Mucosa of descending colon (tissue), 3 donors: ENCODE measurements at regions not wholly inside any gene's neighbourhood (a gene's known extent, or its start where the extent isn't known, plus 50 kb on each side); places are given as distances from the start of the nearest gene placed in this dataset.
A peak's percentile ranks its signal among the peaks of the same experiment; 100 is the strongest.

ENCODE experiments used
- ATAC-seq: fragments of 200-7000 bp; cut with Tn5 transposase; one replicate; pipeline ENCODE4 v1.9.1; 2020; ENCODE audit warnings: mild to moderate bottlenecking, moderate library complexity
- DNase-seq, 3 donors: peaks; one replicate each; pipeline ENCODE4 v3.0.0-alpha.2; 2020
- H3K36me3 ChIP-seq: fragments of 200-600 bp; one replicate; pipeline ENCODE4 v1.8.0; 2021; ENCODE audit warnings: low read depth, mild to moderate bottlenecking
- H3K4me1 ChIP-seq: fragments of 200-600 bp; one replicate; pipeline ENCODE4 v1.8.0; 2021; ENCODE audit warnings: low read depth, mild to moderate bottlenecking
- H3K4me3 ChIP-seq: fragments of 200-600 bp; one replicate; pipeline ENCODE4 v1.8.0; 2021; ENCODE audit warnings: mild to moderate bottlenecking
- H3K9me3 ChIP-seq: fragments of 200-600 bp; one replicate; pipeline ENCODE4 v1.8.0; 2021; ENCODE audit warnings: mild to moderate bottlenecking
- intact Hi-C, 2 donors: fragments of 100-400 bp; cut with DNase I in 1 of 2; cut with micrococcal nuclease in 1 of 2; formaldehyde crosslinking; loops; one replicate each; pipeline versions ENCODE4 v1.11.0 to v1.11.1; 2022; cut with DNase I, micrococcal nuclease
- TF ChIP-seq, protein P1 (sequence below): fragments of 200-600 bp; IDR thresholded peaks from one replicate; pipeline ENCODE4 v1.8.0; 2022; ENCODE audit warnings: antibody characterized with exemption, mild to moderate bottlenecking
- donor health status: DM: no; HTN: no; CAD: no; lungs with moderate emphysema.
- donor health status: DM: no; HTN: no; CAD: no.
- donor health status: DM: no; HTN: yes; CAD: no.

DNA sequence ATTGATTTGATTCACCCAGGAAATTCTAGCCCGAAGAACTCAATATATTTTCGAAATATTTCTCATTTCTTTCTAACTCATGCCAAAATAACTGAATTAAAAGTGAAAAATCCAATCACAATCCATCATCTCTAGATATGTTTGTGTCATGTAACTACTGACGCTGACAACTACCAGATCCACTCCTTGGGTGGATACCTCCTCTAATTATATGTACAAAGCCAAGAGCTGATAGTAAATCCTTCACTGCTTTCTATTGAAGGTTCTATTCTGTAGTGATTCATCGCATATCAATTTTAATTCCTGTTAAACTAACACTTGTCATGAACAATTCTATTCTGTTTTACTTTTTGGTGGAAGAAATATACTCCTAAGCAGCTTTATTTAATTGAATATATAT, 1056.6 kb upstream of the NXPH2 start:
- ATAC-seq (no peak), DNase-seq (no peak)
- Histone ChIP-seq H3K4me1 (no peaks in the 10 kb centered on the region), H3K36me3 (no peaks in the 10 kb centered on the region), H3K9me3 (no peaks in the 10 kb centered on the region), H3K4me3 (no peak overlapping the region)
- TF ChIP-seq, protein P1, sequence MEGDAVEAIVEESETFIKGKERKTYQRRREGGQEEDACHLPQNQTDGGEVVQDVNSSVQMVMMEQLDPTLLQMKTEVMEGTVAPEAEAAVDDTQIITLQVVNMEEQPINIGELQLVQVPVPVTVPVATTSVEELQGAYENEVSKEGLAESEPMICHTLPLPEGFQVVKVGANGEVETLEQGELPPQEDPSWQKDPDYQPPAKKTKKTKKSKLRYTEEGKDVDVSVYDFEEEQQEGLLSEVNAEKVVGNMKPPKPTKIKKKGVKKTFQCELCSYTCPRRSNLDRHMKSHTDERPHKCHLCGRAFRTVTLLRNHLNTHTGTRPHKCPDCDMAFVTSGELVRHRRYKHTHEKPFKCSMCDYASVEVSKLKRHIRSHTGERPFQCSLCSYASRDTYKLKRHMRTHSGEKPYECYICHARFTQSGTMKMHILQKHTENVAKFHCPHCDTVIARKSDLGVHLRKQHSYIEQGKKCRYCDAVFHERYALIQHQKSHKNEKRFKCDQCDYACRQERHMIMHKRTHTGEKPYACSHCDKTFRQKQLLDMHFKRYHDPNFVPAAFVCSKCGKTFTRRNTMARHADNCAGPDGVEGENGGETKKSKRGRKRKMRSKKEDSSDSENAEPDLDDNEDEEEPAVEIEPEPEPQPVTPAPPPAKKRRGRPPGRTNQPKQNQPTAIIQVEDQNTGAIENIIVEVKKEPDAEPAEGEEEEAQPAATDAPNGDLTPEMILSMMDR: no peak
- intact Hi-C loops: no loop called here

DNA sequence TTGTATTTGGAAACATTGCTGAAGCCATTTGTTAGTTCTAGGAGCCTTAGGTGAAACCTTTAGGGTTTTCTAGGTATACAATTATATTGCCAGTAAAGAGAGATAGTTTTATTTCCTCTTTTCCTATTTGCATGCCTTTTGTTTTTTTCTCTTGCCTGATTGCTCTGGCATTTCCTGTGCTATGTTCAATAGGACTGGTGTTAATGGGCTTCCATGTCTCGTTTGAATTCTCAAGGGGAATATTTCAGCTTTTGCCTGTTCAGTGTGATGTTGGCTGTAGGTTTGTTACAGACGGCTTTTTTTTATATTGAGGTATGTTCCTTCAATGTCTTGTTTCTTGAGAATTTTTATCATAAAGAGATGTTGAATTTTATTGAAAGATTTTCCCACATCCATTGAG, 1054.9 kb upstream of the NXPH2 start:
- Histone ChIP-seq H3K36me3 (no peaks in the 10 kb centered on the region), H3K4me1 (no peaks in the 10 kb centered on the region), H3K9me3 (no peaks in the 10 kb centered on the region), H3K4me3 (no peak overlapping the region)
- no peak for ATAC-seq
- intact Hi-C loops: no loop called here
- no peak for DNase-seq
- TF ChIP-seq, protein P1: no peak

DNA sequence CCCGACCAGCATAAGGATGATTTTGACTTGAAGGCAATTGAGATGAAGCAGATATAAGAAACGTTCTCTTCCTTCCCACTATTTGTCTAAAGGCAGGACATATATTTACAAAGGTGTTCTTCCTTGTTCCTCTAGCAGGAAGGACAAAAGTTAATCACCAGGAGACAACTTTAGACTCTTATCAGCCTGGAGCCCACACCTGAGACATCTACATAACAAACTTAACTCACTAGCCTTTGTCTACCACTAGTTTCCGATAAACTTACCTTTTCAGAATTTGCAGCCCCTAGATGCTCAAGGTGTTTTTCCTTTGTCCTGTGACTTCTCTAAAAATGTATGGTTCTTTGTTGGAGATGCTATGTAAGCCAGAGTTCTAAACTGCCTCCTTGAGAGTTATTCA, 1047.8 kb upstream of the NXPH2 start:
- Histone ChIP-seq H3K9me3 (no peaks in the 10 kb centered on the region), H3K4me1 (no peaks in the 10 kb centered on the region), H3K4me3 (no peak overlapping the region), H3K36me3 (no peaks in the 10 kb centered on the region)
- TF ChIP-seq, protein P1: no peak
- intact Hi-C loops: no loop called here
- DNase-seq: no peak
- peak; percentile 18 for ATAC-seq

DNA sequence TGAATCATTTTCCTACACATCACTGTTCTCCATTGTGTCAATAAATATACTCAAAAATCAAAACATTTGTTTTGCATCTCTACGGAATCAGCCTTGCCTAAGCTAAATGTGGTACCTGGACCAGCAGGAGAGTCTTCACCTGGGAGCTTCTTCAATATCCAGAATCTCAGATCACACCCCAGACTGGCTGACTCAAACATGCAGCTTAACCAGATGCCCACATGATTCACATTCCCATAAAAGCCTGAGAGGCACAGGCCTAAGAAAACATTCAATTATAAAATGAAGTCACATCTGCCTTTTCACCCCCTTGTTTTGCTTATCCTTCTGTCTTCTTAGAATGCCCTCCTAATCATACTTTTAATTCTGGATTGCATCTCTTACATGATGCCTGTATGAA, 1045.5 kb upstream of the NXPH2 start:
- H3K4me3 ChIP-seq: no peak overlapping the region
- H3K9me3 ChIP-seq: no peaks in the 10 kb centered on the region
- DNase-seq (no peak), ATAC-seq (no peak)
- TF ChIP-seq, protein P1: no peak
- intact Hi-C loops: no loop called here
- no peaks in the 10 kb centered on the region for H3K36me3 ChIP-seq
- no peaks in the 10 kb centered on the region for H3K4me1 ChIP-seq

DNA sequence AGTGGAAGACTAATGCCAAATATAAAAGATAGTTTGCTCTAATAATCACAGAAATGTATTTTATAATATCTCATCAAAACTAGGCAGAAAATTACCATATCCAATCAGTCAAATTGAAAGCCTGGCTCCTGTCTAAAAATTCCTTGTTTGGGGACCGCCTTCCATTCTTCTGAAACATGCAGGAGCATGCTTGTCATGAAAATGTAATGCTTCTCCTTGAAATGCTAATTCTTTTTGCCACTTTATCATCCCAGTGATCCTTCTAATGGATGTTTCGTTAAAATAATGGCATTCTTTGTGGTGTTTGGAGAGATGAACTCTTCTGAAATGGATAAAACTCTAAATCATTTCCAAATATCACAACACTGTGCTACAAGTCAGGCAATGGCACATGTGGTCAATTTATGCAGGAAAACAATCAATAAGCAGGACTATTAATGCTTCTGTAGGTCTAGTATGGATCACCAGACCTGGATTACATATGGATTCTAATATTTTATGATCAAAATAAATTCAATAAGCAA, 1039.1 kb upstream of the NXPH2 start:
- no peaks in the 10 kb centered on the region for H3K4me1 ChIP-seq
- no peaks in the 10 kb centered on the region for H3K9me3 ChIP-seq
- no peaks in the 10 kb centered on the region for H3K36me3 ChIP-seq
- no peak for ATAC-seq
- TF ChIP-seq, protein P1: no peak
- DNase-seq: no peak
- no peak overlapping the region for H3K4me3 ChIP-seq
- intact Hi-C loops: no loop called here

DNA sequence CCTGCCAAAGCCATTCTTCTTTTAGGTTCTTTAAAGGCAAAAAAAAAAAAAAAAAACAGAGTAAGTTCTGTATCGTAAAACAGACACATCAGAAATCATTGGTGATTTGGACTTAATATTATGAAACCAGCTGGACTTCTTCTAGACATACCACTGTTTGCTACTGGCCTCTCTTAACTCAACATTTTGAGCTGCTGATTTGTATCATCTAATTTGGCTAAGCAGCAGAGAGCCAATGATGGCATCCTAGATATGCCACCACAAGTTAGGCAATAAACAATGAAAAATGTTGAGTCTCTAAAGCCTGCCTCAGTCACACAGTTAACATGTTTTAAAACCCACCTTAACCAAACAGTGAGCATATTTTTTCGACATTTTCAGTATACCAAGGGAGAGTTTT, 1034.3 kb upstream of the NXPH2 start:
- DNase-seq: no peak
- H3K4me3 ChIP-seq: no peak overlapping the region
- no peaks in the 10 kb centered on the region for H3K36me3 ChIP-seq
- H3K9me3 ChIP-seq: no peaks in the 10 kb centered on the region
- no peak for ATAC-seq
- intact Hi-C loops: no loop called here
- no peaks in the 10 kb centered on the region for H3K4me1 ChIP-seq
- TF ChIP-seq, protein P1: no peak
